Peyer's patch (tissue), 4 donors: ENCODE measurements at regions not wholly inside any gene's neighbourhood (a gene's known extent, or its start where the extent isn't known, plus 50 kb on each side); places are given as distances from the start of the nearest gene placed in this dataset.

Experiments used
- DNase-seq, 3 donors: peaks; one replicate each; pipeline ENCODE4 v3.0.0-alpha.2; 2017 to 2019
- H3K27ac ChIP-seq, 4 donors: fragments of 200-600 bp; sonication (generic); one replicate each; pipeline ENCODE4 v1.5.1; 2016 to 2019
- H3K27me3 ChIP-seq, 2 donors: fragments of 200-600 bp; sonication (generic); one replicate each; pipeline ENCODE4 v1.5.1; 2019
- H3K36me3 ChIP-seq, 3 donors: fragments of 200-600 bp; sonication (generic); one replicate each; pipeline ENCODE4 v1.5.1; 2016 to 2019
- H3K4me1 ChIP-seq, 4 donors: fragments of 200-600 bp; sonication (generic); one replicate each; pipeline ENCODE4 v1.5.1; 2016 to 2019
- H3K4me3 ChIP-seq, 4 donors: fragments of 200-600 bp; sonication (generic); 1 replicate in 3 of 4; 2 replicates in 1 of 4; pipeline ENCODE4 v1.5.1; 2016 to 2019; ENCODE audit warnings: mild to moderate bottlenecking in 1 of 4
- H3K9me3 ChIP-seq, 4 donors: fragments of 200-600 bp; sonication (generic); one replicate each; pipeline ENCODE4 v1.5.1; 2016 to 2019; ENCODE audit warnings: mild to moderate bottlenecking in 1 of 4
- CTCF ChIP-seq, 6 experiments: fragments of 450-650 bp in 4 of 6; fragments of 200-600 bp in 2 of 6; sonication (generic) in 1 of 6; IDR thresholded peaks; one replicate each; pipeline ENCODE4 v1.5.1; 2017 to 2019; ENCODE audit warnings: antibody characterized with exemption in 6 of 6, mild to moderate bottlenecking in 3 of 6, moderate library complexity in 1 of 6
- POLR2A ChIP-seq, 2 donors: fragments of 450-650 bp; IDR thresholded peaks; one replicate each; pipeline ENCODE4 v1.5.1; 2017; ENCODE audit warnings: antibody characterized with exemption in 2 of 2, mild to moderate bottlenecking in 2 of 2, moderate library complexity in 2 of 2

- Histone ChIP-seq H3K9me3 (no peaks in the 10 kb centered on the region), H3K27me3 (no peaks in the 10 kb centered on the region), H3K36me3 (no peaks in the 10 kb centered on the region), H3K27ac (no peak overlapping the region), H3K4me3 (no peak overlapping the region), H3K4me1 (no peaks in the 10 kb centered on the region)
- TF ChIP-seq CTCF (IDR thresholded peaks at IDR 0.05) (no peak), POLR2A (IDR thresholded peaks at IDR 0.05) (no peak)
- no peak for DNase-seq
Observed at GRCh38 chr17:69949973-69950695, 124.9 kb upstream of the KCNJ16 start.

- H3K36me3 ChIP-seq = no peaks in the 10 kb centered on the region
- H3K9me3 ChIP-seq = no peaks in the 10 kb centered on the region
- no peak overlapping the region for H3K4me3 ChIP-seq
- H3K4me1 ChIP-seq = no peaks in the 10 kb centered on the region
- H3K27me3 ChIP-seq = no peaks in the 10 kb centered on the region
- DNase-seq = no peak
- H3K27ac ChIP-seq = no peak overlapping the region
- TF ChIP-seq CTCF (IDR thresholded peaks at IDR 0.05) (no peak), POLR2A (IDR thresholded peaks at IDR 0.05) (no peak)
Observed at GRCh38 chr17:69950701-69951418, 124.2 kb upstream of the KCNJ16 start.

- Histone ChIP-seq H3K4me3 (no peak overlapping the region), H3K27me3 (no peaks in the 10 kb centered on the region), H3K9me3 (no peaks in the 10 kb centered on the region), H3K36me3 (no peaks in the 10 kb centered on the region), H3K27ac (no peak overlapping the region), H3K4me1 (no peaks in the 10 kb centered on the region)
- no peak for DNase-seq
- TF ChIP-seq CTCF (IDR thresholded peaks at IDR 0.05) (no peak), POLR2A (IDR thresholded peaks at IDR 0.05) (no peak)
Observed at GRCh38 chr17:69954241-69954925, 120.6 kb upstream of the KCNJ16 start.

- DNase-seq = no peak
- Histone ChIP-seq H3K4me3 (no peak overlapping the region), H3K9me3 (no peaks in the 10 kb centered on the region), H3K27ac (no peak overlapping the region), H3K27me3 (no peaks in the 10 kb centered on the region), H3K36me3 (no peaks in the 10 kb centered on the region), H3K4me1 (no peaks in the 10 kb centered on the region)
- TF ChIP-seq CTCF (IDR thresholded peaks at IDR 0.05) (no peak), POLR2A (IDR thresholded peaks at IDR 0.05) (no peak)
Observed at GRCh38 chr17:69958063-69958462, 117.0 kb upstream of the KCNJ16 start.

- DNase-seq = no peak
- Histone ChIP-seq H3K9me3 (no peaks in the 10 kb centered on the region), H3K27ac (no peak overlapping the region), H3K36me3 (no peaks in the 10 kb centered on the region), H3K4me1 (no peaks in the 10 kb centered on the region), H3K27me3 (no peaks in the 10 kb centered on the region), H3K4me3 (no peak overlapping the region)
- TF ChIP-seq POLR2A (IDR thresholded peaks at IDR 0.05) (no peak), CTCF (IDR thresholded peaks at IDR 0.05) (no peak)
Observed at GRCh38 chr17:69959283-69959682, 115.7 kb upstream of the KCNJ16 start.
